NCI-H146 treated with DMSO at 0.1 percent for 48 hours (cell line): ENCODE measurements at regions not wholly inside any gene's neighbourhood (a gene's known extent, or its start where the extent isn't known, plus 50 kb on each side); places are given as distances from the start of the nearest gene placed in this dataset.
A peak's percentile ranks its signal among the peaks of the same experiment; 100 is the strongest.
"Not testable (repeated sequence)": the region's sequence is repeated elsewhere in the genome, so short reads cannot be mapped to it uniquely, and the experiment has no call there.

Experiments used
- DNase-seq: peaks from one replicate; lab custom pipeline; 2025; ENCODE audit not compliant: unreplicated experiment; lab: John Stamatoyannopoulos, UW

DNA sequence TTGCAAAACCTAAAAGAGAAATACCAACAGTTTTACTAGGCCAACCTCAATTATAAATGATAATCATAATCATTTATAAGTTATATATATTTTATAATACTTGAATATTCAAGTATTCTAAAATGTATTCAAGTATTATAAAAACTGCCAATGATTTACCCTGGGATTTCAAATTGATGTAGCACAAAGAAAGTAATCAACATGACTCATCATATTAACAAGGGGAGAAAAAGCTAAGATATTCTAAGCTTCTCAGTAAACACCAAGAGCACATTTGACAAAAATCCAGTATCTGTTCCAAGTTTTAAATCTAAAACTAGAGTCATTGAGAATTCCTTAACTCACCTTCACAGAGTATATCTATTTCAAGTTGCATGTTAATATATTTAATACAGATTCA lies 56.1 kb downstream of the CAPZA3 start:
- no peak for DNase-seq

DNA sequence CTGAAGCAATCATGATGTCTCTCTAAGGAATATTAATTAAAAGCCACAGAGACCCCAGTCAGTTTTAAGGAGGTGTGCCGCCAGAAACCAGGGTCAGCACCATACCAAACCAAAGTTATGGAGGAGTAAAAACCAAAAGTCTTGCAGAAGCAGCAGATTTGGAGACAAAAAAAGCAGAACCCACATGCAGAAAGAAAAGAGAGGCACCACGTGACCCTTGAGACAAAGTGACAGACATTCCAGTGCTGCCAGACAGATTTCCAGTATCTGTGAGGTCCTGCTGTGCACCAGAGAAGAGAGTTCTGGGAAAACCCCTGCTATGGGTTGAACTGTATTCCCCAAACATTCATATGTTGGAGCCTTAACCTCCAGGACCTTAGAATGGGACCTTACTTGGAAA lies 59.7 kb downstream of the CAPZA3 start:
- no peak for DNase-seq

DNA sequence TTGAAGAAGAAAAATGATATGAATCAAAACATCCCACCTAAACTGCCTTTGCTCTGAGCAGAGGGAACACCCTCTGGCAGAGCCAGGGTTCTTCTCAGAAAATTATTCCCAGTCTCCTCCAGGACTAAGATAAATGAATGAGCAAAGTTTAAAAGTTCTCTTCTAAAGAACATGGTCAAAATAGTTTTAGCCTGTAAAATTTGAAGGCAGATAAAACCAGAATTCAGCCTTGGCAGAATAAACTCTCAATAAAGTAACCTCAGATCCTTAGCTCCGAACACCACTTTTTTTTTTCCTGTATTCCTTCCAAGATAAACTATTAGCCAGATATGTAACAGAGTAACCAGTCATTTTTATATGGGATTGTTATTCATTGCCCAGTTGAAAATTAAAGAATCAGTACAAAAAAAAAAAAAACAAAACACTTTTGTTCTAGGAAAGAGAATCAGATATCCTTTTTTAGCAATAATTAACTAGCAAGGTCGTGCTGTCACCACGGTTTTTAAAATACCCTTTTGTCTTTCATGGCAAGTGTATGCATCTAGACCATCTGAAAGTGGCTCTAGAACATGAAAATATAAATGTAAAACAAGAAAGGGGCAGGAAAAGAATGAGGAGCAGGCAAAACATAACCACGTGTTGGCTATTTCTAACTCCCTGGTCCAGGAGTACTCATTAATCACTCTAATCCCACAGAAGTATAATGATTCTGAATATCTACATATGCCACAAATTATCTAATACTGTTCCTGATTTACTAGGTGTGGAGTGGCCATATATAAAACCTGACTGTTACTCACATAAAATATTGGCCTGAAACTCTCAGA lies 60.8 kb downstream of the CAPZA3 start:
- DNase-seq = no peak

DNA sequence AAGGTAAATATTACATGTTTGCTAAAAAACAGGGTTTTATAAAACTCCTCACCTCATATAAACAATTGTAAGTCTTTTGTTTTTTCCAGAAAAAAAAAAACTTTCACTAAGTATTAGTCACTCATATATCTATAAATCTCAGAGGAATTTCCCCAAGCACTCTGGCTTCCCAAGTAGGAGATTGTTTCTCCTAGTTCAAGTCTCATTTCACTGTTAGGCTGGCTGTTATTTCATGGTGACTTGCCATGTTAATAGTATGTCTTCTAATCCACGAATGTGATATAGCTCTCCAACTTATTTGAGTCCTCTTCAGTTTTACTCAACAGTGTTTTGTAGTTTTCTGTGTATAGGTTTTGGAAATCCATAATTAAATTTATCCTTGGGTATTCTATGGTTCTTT lies 61.6 kb downstream of the CAPZA3 start:
- DNase-seq = no peak

DNA sequence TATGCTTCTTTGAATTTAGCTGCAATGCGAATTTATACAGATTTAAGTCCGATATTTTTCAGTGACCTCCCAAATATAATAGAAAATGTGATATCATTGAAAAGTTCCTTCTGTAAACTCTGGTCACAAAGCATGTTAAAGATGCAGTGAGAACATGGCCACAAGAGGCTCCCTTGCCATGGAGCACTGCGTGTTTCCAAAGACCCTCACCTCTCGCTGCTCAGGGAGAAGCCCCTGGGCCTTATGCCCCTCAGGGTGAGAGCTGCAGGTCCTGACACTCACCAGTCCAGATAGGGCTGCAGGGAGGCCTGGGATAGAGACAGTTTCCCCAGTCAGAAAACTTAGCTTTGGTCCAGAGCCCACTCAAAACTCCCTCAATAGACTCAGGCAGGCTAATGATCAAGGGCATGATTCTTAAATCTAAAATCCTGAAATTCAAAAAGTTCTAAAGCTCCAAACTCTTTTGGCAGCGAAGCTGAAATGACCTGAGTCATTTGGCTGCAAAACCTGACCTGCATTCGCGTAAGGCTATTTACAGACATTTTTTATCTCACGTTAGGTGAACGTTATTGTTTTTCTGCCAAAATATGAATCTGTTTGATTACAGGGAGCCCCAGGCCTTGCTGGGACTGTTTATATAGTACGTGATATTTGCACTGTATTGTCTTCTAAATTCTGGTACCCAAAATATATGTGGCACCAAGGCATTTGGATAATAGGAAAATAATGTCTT lies 67.8 kb downstream of the CAPZA3 start:
- no peak for DNase-seq

- no peak for DNase-seq
Measured at GRCh38 chr12:18807714-18808113, 69.8 kb downstream of the CAPZA3 start.

- no peak for DNase-seq
Measured at GRCh38 chr12:18808221-18808620, 70.3 kb downstream of the CAPZA3 start.

- no peak for DNase-seq
Measured at GRCh38 chr12:18810537-18811253, 72.8 kb downstream of the CAPZA3 start.

DNA sequence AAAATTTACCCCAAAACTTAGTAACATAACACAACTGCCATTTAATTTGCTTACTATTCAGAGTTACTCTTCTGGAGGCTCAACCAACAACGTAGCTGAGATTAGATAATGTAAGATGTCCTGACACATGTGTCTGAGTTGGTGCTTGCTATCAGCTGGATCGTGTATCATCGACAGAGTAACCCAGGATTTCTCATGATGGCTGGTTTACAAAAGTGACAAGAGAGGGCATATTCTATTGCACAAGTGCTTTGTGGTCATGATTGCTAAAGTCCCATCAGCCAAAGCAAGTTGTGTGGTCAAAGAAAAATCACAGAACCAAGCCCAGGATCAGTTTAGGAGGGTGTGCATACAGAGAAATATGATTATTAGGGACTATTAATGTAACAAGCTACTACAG lies 73.4 kb downstream of the CAPZA3 start:
- DNase-seq = no peak

DNA sequence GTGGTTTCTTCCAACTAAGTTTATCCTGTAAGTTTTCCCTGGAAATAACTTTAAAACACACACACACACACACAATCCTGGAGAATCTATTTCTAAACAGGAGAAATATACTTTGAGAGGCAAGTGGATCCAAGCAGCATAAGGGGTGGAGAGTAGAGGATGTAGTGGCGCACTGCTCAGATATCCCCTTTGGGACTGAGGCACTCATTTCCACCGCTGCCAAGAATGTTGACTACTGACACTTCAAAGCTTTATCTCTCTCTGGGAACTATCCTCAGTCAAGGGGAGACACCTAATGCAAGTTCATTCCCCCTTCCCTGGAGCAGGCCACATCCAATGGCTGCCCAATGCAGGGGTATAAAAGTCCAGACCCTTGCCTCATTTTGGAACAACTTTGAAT lies 75.8 kb downstream of the CAPZA3 start:
- DNase-seq = no peak

DNA sequence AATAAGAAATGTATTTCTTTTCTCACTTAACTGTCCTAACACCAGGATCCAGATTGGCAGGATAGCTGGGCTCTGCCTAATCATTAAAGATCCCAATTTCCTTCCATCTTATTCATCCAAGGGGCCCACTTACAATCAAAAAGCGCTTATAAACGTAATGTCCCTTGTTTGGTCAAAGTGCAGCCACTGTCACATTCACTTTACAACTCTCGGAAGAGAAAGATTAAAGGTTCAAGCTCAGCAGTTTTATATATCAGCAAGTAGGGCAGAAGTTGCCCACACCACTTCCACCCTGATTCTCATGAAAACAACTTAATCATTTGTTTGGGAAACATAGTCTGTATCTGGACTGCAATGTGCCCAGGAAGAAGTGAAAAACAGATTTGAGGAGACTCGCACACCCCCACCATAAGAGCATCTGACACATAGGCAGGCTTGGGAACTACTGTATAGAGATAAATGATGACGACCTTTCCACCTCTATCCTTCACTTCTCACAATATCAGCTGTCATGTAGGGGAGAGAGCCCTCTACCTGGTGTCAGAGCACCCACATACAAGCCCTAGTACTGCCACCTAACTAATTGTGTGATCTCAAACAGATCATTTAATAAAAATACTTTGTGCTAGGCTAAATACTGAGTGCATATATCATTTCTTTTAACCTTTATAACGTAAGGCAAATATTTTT lies 80.8 kb downstream of the CAPZA3 start:
- no peak for DNase-seq

DNA sequence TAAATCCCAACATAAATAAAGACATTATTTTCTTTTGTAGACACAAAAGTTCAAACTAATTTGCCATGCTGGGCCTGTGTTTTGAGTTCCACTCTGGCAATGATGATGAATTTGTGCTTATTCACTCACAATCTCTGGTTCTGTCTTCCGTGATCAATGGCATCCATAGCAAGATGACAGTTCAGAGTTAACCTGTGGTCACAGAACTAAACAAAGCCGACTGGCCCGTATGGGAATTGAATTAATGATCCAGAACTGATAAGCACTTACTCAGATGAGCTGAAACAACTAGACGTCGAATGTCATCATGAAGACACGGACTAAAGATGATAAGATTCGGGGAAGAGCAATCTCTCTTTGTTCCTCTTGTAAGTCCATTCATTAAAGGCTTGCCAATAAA lies 81.6 kb downstream of the CAPZA3 start:
- no peak for DNase-seq

- no peak for DNase-seq
Measured at GRCh38 chr12:18823461-18823860, 85.5 kb downstream of the CAPZA3 start.

- no peak for DNase-seq
Measured at GRCh38 chr12:18824287-18824686, 86.4 kb downstream of the CAPZA3 start.

DNA sequence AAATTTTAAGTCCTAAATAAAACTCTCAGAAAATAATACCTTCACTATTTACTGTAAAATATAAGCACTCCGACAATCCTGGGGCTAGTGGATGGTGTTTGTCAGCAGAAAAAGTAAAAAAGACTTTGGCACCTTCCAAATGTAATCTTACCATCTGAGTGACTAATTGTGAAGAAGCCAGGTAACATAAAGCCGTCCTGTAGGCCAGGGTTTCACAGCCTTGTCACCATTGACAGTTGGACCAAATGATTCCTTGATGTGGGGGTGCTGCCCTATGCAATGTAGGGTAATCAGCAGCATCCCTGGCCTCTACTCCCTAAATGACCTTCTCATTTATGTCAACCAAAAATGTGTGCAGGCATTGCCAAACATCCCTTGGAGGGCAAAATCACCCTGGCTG lies 87.2 kb downstream of the CAPZA3 start:
- no peak for DNase-seq

- DNase-seq = no peak
Measured at GRCh38 chr12:18827913-18828312, 90.0 kb downstream of the CAPZA3 start.

DNA sequence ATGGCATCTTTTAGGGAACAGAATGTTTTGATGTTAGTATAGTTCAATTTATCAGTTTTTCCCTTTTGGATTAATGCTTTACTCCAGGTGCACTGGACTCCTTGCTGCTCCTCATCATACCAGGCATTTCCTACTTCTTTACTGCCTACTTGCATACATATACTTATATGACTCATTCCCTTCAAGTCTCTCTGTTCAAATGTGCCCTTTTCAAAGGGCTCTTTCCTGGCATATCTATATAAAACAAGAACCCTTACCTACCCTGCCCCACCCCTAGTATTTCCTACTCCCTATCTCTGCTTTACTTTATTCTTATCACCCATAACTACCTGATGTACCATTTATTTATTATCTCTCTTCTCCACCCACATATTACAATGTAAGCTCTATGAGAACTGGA lies 90.6 kb downstream of the CAPZA3 start:
- no peak for DNase-seq

DNA sequence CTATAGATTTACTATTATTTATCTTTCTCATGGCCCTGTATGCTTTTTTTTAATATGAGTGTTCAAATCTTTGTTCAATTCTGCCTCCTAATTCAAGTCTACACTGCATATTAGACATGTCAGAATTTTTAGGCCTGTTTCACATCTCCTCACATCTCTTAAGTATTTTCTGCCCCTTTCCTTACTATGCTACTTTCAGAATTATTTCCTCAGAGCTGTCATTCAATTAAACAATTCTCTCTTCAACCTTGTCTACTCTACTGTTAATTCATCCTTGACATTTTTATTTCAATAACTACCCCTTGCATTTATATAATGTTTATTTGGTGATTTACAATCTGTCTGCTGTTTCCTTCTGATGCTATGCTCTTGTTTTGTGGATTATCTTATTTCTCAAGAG lies 91.1 kb downstream of the CAPZA3 start:
- DNase-seq = no peak

DNA sequence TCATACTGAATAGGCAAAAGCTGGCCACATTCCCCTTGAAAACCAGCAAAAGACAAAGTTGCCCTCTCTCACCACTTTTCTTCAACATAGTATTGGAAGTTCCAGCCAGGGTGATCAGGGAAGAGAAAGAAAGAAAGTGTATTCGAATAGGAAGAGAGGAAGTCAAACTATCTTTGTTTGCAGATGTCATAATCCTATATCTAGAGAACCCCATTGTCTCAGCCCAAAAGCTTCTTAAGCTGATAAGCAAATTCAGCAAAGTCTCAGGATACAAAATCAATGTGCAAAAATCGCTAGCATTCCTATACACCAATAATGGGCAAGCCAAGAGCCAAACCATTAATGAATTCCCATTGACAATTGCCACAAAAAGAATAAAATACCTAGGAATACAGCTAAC lies 95.0 kb downstream of the CAPZA3 start:
- DNase-seq = not testable (repeated sequence)

GRCh38 chr12:18837025-18837424 lies 99.1 kb downstream of the CAPZA3 start:
- peak; percentile 49 for DNase-seq

DNA sequence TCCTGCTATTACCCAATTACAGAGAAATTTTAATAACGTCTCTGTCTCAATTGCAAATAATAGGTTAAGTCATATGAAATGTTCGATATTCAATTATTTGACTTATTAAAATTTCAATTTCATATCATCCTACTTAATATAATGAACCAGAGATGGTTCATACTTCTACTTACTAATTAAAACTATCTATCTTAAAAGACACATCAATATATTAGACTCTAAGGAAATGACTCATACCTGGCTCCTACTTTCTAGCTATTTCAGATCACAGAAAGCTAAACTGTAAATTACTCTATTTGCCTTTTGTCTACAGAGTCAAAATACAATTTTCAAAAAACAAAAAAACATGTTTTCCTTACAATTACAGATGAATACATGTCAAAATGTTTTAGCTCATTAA lies 99.6 kb downstream of the CAPZA3 start:
- DNase-seq = no peak
